Heart right ventricle (tissue), 16 donors: ENCODE measurements at regions not wholly inside any gene's neighbourhood (a gene's known extent, or its start where the extent isn't known, plus 50 kb on each side); places are given as distances from the start of the nearest gene placed in this dataset.

Experiments used
- ATAC-seq, 8 donors: fragments of 200-7000 bp; cut with Tn5 transposase; one replicate each; pipeline ENCODE4 v1.9.1; 2020; ENCODE audit warnings: mild to moderate bottlenecking in 8 of 8, moderate library complexity in 8 of 8, moderate number of reproducible peaks in 1 of 8
- DNase-seq, 2 donors: peaks; one replicate each; pipeline ENCODE4 v3.0.0-alpha.2; 2020
- H3K27ac ChIP-seq, 10 donors: fragments of 200-600 bp; sonication (generic) in 2 of 10; one replicate each; pipeline versions ENCODE4 v1.5.0 to v1.8.0; 2020 to 2022; ENCODE audit warnings: mild to moderate bottlenecking in 3 of 10
- H3K27me3 ChIP-seq, 7 donors: fragments of 200-600 bp; one replicate each; pipeline ENCODE4 v1.8.0; 2021 to 2022; ENCODE audit warnings: mild to moderate bottlenecking in 2 of 7
- H3K36me3 ChIP-seq, 9 donors: fragments of 200-600 bp; sonication (generic) in 1 of 9; one replicate each; pipeline versions ENCODE4 v1.5.0 to v1.8.0; 2020 to 2022; ENCODE audit warnings: mild to moderate bottlenecking in 2 of 9
- H3K4me1 ChIP-seq, 9 donors: fragments of 200-600 bp; sonication (generic) in 1 of 9; one replicate each; pipeline versions ENCODE4 v1.5.0 to v1.8.0; 2020 to 2022; ENCODE audit warnings: mild to moderate bottlenecking in 4 of 9
- H3K4me3 ChIP-seq, 10 donors: fragments of 200-600 bp; sonication (generic) in 2 of 10; one replicate each; pipeline versions ENCODE4 v1.5.0 to v1.8.0; 2020 to 2022; ENCODE audit warnings: mild to moderate bottlenecking in 7 of 10, moderate library complexity in 2 of 10
- H3K9me3 ChIP-seq, 11 donors: fragments of 200-600 bp in 10 of 11; sonication (generic) in 2 of 11; one replicate each; pipeline versions ENCODE4 v1.5.0 to v1.8.0; 2013 to 2022; ENCODE audit warnings: mild to moderate bottlenecking in 2 of 11, control low read depth in 1 of 11, moderate library complexity in 1 of 11
- WGBS, 2 donors: extraction: QIAGEN DNeasy Blood & Tissue Kit; methylation state at CpG; one replicate each; pipeline ENCODE4 v1.1.7; 2013; ENCODE audit warnings: inconsistent platforms in 1 of 2; 5-methylcytosine and 5-hydroxymethylcytosine counted together
- intact Hi-C, 10 donors: fragments of 100-400 bp; cut with DNase I; formaldehyde crosslinking; loops; one replicate each; pipeline versions ENCODE4 v1.11.1 to v1.14.2; 2022
- TF ChIP-seq, protein P1 (sequence below), 9 donors: fragments of 200-600 bp; sonication (generic) in 2 of 9; IDR thresholded peaks; one replicate each; pipeline versions ENCODE4 v1.5.0 to v1.8.0; 2021 to 2022; ENCODE audit warnings: antibody characterized with exemption in 9 of 9, mild to moderate bottlenecking in 5 of 9, moderate library complexity in 1 of 9
- donor health status: Arrhythmogenic right ventricular cardiomyopathy.
- donor health status: ischemic (EF 13 %, LVEDD 7.1; RV severe dilation, severe dysfunction).
- donor health status: healthy with polysubstance abuse.
- donor health status: DM: no; HTN: yes; CAD: no.
- donor health status: DM: no; HTN: no; CAD: no.
- donor health status: ischemic (EF 25% LVEDD 6.9; RV normal size, moderate dysfunction).
- donor health status: ischemic (EF 25% LVEDD 5.7; RV mildly dilated, moderate dysfunction).
- donor health status: healthy.
- donor health status: DM: yes; HTN: yes; CAD: no.
- donor health status: Ischemic cardiomyopathy.
- donor health status: ischemic (EF 35%, LVEDD 5.7; RV mildly dilated, moderate dysfunction).
- donor health status: nonischemic (EF 11% LVEDD 7.7; RV severe dilation, severe dysfunction).
- donor health status: DM: yes; HTN: yes; CAD: no.
- donor health status: PGD.
- donor health status: ischemic (EF 29% LVEDD 5.4; RV normal size, mild dysfunction).
- donor health status: nonischemic (EF 23%, LVEDD 6.1; RV moderate dilation, normal function).

DNA sequence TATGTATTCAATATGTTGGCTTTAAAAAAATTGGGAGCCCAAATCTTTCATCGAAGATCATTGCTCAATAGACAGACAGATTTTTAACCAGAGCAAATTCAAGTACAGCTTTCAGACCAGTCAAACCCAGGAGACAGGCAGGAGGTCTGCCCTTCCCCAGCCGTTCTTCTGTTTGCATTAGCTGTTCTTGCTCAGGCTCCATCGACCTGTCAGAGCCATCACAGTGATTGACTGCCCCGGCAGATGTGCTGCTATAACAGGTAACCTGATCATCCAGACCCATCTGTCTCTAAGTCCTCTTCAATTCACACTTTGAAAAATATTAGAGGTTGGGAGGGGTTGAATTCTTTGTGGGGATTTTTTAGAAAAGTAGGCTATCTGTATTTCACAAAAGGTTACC is 453.5 kb downstream of the FOXG1 start:
- Histone ChIP-seq H3K36me3 (no peaks in the 10 kb centered on the region), H3K4me3 (no peak overlapping the region), H3K27me3 (peaks cover 0 to 19% (median 0%) of the 10 kb centered on the region in 7 donors), H3K27ac (no peak overlapping the region), H3K9me3 (no peaks in the 10 kb centered on the region), H3K4me1 (no peaks in the 10 kb centered on the region)
- WGBS, 2 donors = 31 to 44% methylated on average over 4 of the region's 4 CpGs
- no peak for DNase-seq
- intact Hi-C loops = no loop called here
- TF ChIP-seq, protein P1, sequence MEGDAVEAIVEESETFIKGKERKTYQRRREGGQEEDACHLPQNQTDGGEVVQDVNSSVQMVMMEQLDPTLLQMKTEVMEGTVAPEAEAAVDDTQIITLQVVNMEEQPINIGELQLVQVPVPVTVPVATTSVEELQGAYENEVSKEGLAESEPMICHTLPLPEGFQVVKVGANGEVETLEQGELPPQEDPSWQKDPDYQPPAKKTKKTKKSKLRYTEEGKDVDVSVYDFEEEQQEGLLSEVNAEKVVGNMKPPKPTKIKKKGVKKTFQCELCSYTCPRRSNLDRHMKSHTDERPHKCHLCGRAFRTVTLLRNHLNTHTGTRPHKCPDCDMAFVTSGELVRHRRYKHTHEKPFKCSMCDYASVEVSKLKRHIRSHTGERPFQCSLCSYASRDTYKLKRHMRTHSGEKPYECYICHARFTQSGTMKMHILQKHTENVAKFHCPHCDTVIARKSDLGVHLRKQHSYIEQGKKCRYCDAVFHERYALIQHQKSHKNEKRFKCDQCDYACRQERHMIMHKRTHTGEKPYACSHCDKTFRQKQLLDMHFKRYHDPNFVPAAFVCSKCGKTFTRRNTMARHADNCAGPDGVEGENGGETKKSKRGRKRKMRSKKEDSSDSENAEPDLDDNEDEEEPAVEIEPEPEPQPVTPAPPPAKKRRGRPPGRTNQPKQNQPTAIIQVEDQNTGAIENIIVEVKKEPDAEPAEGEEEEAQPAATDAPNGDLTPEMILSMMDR (IDR thresholded peaks at IDR 0.05) = no peak
- no peak for ATAC-seq

DNA sequence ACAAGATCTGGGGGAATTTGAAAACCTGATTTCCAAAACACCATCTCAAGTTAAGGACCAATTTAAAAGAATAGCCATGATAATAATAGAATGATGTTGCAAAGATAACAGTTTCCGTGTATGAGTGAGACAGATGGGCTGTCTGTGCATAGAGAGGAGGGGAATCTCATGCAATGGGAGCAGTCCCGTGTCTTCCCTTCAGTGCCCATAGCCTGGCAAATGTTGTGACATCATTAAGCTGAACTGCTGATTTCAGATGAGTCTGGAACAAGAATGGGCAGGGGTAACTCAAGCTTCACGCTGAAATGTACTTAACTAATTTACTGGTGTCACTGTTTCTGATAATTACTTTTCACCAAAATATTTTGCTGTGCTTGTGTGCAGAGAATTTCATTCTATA is 454.0 kb downstream of the FOXG1 start:
- no peaks in the 10 kb centered on the region for H3K9me3 ChIP-seq
- H3K27ac ChIP-seq = no peak overlapping the region
- WGBS, 2 donors = 39 to 44% methylated on average over 3 of the region's 3 CpGs
- no peaks in the 10 kb centered on the region for H3K36me3 ChIP-seq
- DNase-seq (no peak), ATAC-seq (no peak)
- intact Hi-C loops = no loop called here
- no peaks in the 10 kb centered on the region for H3K4me1 ChIP-seq
- TF ChIP-seq, protein P1 (IDR thresholded peaks at IDR 0.05) = no peak
- no peak overlapping the region for H3K4me3 ChIP-seq
- H3K27me3 ChIP-seq = peaks cover 0 to 19% (median 0%) of the 10 kb centered on the region in 7 donors

DNA sequence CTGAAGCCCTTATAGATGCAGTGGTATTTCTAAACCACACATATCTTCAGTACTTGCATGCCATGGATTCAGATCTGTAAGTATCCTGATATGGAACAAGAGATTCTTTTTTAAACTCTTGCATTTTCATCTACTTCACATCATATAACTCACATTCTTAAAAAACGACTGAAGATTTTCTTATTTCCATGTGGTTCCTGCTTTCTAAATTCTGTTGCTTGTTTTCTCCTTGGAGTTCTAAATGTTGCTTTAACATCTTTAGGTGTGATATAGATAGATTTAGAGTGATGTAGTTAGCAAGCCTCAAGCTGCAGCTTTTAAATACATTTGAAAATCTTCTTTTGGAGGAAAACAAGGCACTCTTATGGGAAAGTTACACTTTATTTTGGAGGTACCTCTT is 455.4 kb downstream of the FOXG1 start:
- intact Hi-C loops = no loop called here
- Histone ChIP-seq H3K4me1 (no peaks in the 10 kb centered on the region), H3K36me3 (no peaks in the 10 kb centered on the region), H3K9me3 (no peaks in the 10 kb centered on the region), H3K27ac (no peak overlapping the region), H3K27me3 (peaks cover 0 to 19% (median 0%) of the 10 kb centered on the region in 7 donors), H3K4me3 (no peak overlapping the region)
- TF ChIP-seq, protein P1 (IDR thresholded peaks at IDR 0.05) = no peak
- ATAC-seq = no peak
- 12 to 18% methylated on average over 1 of the region's 1 CpG for WGBS, 2 donors
- DNase-seq = no peak

DNA sequence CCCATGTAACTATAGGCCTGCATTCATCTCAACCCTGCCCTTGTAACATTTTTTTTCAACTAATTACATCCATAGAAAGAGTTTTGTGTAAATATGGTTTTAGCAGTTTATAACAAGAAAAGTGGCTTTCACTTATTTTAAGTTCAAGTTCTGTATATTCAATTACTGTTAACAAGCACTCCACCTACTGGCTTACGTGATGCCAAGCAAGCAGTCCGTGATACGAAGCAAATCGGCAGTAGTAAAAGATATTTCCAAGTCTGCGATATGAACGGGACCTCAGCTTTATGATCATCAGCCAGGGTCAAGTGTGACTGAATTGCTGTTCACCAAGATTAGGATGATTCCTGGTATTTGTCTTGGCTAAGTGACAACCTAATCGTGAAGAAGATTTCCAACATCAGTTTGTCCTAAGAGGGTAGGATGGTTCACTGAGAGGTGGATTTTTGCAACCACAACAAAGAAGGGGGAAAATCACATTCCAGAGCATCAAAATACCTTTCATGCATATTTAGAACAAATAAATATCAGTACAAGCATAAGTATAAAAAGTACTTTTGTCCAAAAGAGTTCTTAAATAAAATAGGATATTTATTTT is 456.2 kb downstream of the FOXG1 start:
- no peak for ATAC-seq
- Histone ChIP-seq H3K27ac (no peak overlapping the region), H3K4me1 (no peaks in the 10 kb centered on the region), H3K27me3 (peaks cover 0 to 19% (median 0%) of the 10 kb centered on the region in 7 donors), H3K36me3 (no peaks in the 10 kb centered on the region), H3K9me3 (no peaks in the 10 kb centered on the region), H3K4me3 (no peak overlapping the region)
- 3 to 4% methylated on average over 7 of the region's 7 CpGs for WGBS, 2 donors
- no peak for DNase-seq
- intact Hi-C loops = no loop called here
- TF ChIP-seq, protein P1 (IDR thresholded peaks at IDR 0.05) = peak in 7 of 9 donors; percentile 6 to 50 (median 33)
